NT2/D1 (cell line): ENCODE measurements at regions not wholly inside any gene's neighbourhood (a gene's known extent, or its start where the extent isn't known, plus 50 kb on each side); places are given as distances from the start of the nearest gene placed in this dataset.

ENCODE experiments used
- DNase-seq: peaks from one replicate; pipeline ENCODE4 v3.0.0-alpha.2; 2011; ENCODE audit warnings: low read depth, low spot score
- H3K27me3 ChIP-seq: 2 replicates; pipeline ENCODE4 v1.6.0; 2011; ENCODE audit warnings: mild to moderate bottlenecking; ENCODE audit not compliant: insufficient read length, insufficient read depth
- H3K36me3 ChIP-seq: 2 replicates; pipeline ENCODE4 v1.6.1; 2011; ENCODE audit warnings: mild to moderate bottlenecking, low read length, mixed read lengths; ENCODE audit not compliant: insufficient read depth, insufficient read length
- H3K4me1 ChIP-seq: 2 replicates; pipeline ENCODE4 v1.5.1; 2011; ENCODE audit not compliant: insufficient read depth, insufficient read length
- H3K4me3 ChIP-seq: 2 replicates; pipeline ENCODE4 v1.5.1; 2011; ENCODE audit warnings: low read depth; ENCODE audit not compliant: insufficient read length
- H3K9ac ChIP-seq: 2 replicates; pipeline ENCODE4 v1.6.0; 2011; ENCODE audit warnings: low read depth; ENCODE audit not compliant: insufficient read length
- H3K9me3 ChIP-seq: 2 replicates; pipeline ENCODE4 v1.5.1; 2011; ENCODE audit warnings: mild to moderate bottlenecking, low read length; ENCODE audit not compliant: insufficient read depth
- SUZ12 ChIP-seq: IDR thresholded peaks from 2 replicates; pipeline ENCODE4 v1.6.1; 2011; ENCODE audit not compliant: insufficient read length, insufficient read depth; ENCODE audit errors: extremely low read depth
- YY1 ChIP-seq: IDR thresholded peaks from 2 replicates; pipeline ENCODE4 v1.6.1; 2011; ENCODE audit not compliant: insufficient read length, insufficient read depth
- ZNF274 ChIP-seq: IDR thresholded peaks from 2 replicates; pipeline ENCODE4 v1.6.1; 2011; ENCODE audit warnings: mild to moderate bottlenecking, low read depth, low read length

DNA sequence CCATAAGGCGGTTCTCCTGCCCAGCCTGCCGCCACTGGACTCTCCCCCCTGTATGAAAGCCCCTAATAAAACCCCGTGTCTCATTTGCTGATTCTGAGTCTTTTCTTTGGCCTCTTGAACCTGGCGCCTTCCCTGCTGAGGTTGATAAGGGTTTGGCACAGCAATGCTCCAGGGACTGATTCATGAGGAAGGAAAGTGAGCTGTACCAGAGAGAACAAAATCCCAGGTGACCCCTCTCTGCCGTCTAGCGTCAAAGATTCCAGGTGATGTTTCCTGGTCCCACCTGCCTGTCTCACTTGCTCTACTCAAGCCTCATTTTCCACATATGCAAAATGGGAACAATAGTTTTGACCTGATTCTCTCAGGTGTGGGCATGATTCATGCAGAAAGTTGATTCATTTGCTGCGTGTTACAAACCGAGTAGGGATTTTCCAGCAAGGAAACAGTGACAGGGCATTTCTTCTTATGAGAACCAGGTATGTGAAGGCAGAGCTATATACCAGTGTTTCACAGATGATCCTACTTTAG is 730.6 kb upstream of the IGFBP3 start:
- no peak overlapping the region for H3K9ac ChIP-seq

GRCh38 chr7:46651070-46651469 is 730.0 kb upstream of the IGFBP3 start:
- Histone ChIP-seq H3K9me3 (peaks cover 12% of the 10 kb centered on the region; the same call in 1 of the 2 replicates), H3K36me3 (no peaks in the 10 kb centered on the region), H3K4me3 (no peak overlapping the region), H3K9ac (no peak overlapping the region), H3K4me1 (no peaks in the 10 kb centered on the region), H3K27me3 (no peaks in the 10 kb centered on the region)
- no peak for DNase-seq
- no peak for TF ChIP-seq SUZ12
- TF ChIP-seq ZNF274, result no peak
- TF ChIP-seq YY1, result no peak

More for the DNA sequence above, 730.6 kb upstream of the IGFBP3 start:
- no peaks in the 10 kb centered on the region for H3K36me3 ChIP-seq
- no peak for DNase-seq
- H3K4me1 ChIP-seq, result no peaks in the 10 kb centered on the region
- no peak overlapping the region for H3K4me3 ChIP-seq
- H3K27me3 ChIP-seq, result no peaks in the 10 kb centered on the region
- TF ChIP-seq ZNF274, result no peak
- no peak for TF ChIP-seq YY1
- no peak for TF ChIP-seq SUZ12
- peaks cover 12% of the 10 kb centered on the region; the same call in 1 of the 2 replicates for H3K9me3 ChIP-seq

DNA sequence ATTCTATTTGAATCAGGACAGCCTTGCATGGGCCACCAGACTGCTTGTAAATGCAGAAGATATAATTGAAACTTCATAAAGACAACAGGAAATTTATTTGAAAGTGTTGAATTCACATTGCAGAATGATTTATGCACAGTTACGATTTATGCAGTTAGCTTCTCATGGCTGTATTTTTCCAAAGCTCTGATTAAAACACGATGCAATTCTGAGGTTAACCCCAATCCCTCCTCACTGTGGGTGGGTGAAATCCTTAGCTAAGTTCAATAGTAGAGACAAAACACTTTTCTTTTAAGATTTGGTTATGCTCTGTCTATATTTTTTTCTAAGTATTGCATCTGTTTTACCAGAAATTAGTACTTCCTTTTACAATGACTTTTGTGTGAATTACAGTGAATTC is 728.8 kb upstream of the IGFBP3 start:
- no peak for DNase-seq
- peaks cover 12% of the 10 kb centered on the region; the same call in 1 of the 2 replicates for H3K9me3 ChIP-seq
- TF ChIP-seq ZNF274, result no peak
- no peak for TF ChIP-seq SUZ12
- TF ChIP-seq YY1, result no peak

GRCh38 chr7:46637793-46638735 is 717.0 kb upstream of the IGFBP3 start:
- Histone ChIP-seq H3K9ac (no peak overlapping the region), H3K9me3 (no peaks in the 10 kb centered on the region), H3K36me3 (no peaks in the 10 kb centered on the region), H3K4me3 (no peak overlapping the region), H3K4me1 (no peaks in the 10 kb centered on the region), H3K27me3 (no peaks in the 10 kb centered on the region)
- no peak for TF ChIP-seq SUZ12
- TF ChIP-seq ZNF274, result no peak
- no peak for TF ChIP-seq YY1
- no peak for DNase-seq

More for the DNA sequence above, 728.8 kb upstream of the IGFBP3 start:
- Histone ChIP-seq H3K27me3 (no peaks in the 10 kb centered on the region), H3K36me3 (no peaks in the 10 kb centered on the region), H3K4me3 (no peak overlapping the region), H3K4me1 (no peaks in the 10 kb centered on the region), H3K9ac (no peak overlapping the region)

- Histone ChIP-seq H3K9ac (no peak overlapping the region), H3K4me1 (no peaks in the 10 kb centered on the region), H3K4me3 (no peak overlapping the region), H3K27me3 (no peaks in the 10 kb centered on the region), H3K36me3 (no peaks in the 10 kb centered on the region), H3K9me3 (no peaks in the 10 kb centered on the region)
- no peak for TF ChIP-seq SUZ12
- no peak for DNase-seq
Observed at GRCh38 chr7:46636022-46636421, 715.0 kb upstream of the IGFBP3 start.

DNA sequence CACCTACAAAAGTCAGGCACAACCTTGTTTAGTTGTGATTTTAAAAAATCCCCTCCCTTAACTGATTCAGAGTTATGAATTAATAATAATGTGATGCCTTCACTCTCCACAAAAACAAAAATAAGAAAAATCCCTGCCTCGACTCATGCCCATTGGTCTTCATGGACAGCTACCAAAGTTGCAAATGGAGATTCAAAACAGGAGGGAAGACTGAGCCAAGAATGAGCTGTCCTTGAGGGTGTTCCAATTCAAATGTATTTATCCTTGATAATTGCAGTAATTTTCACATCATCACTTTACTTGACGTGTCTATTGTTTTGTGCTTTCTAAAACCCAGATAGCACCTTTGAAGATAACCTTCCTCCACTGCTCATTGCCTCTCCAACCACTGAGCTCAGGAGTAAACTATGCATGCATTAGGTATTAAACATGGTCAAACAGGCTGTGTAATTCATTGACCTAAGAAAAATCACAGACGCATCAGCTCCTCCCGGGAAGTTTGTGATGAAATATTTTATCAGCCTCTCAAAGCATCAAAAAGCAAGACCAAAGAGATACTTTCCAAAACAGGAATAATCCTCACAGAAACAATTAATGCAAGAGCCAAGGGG is 712.7 kb upstream of the IGFBP3 start:
- H3K4me1 ChIP-seq, result peaks cover 4% of the 10 kb centered on the region
- no peaks in the 10 kb centered on the region for H3K27me3 ChIP-seq
- no peak overlapping the region for H3K9ac ChIP-seq
- no peak for DNase-seq
- H3K4me3 ChIP-seq, result no peak overlapping the region
- no peaks in the 10 kb centered on the region for H3K36me3 ChIP-seq
- no peak for TF ChIP-seq YY1
- TF ChIP-seq SUZ12, result no peak
- no peak for TF ChIP-seq ZNF274
- H3K9me3 ChIP-seq, result no peaks in the 10 kb centered on the region

DNA sequence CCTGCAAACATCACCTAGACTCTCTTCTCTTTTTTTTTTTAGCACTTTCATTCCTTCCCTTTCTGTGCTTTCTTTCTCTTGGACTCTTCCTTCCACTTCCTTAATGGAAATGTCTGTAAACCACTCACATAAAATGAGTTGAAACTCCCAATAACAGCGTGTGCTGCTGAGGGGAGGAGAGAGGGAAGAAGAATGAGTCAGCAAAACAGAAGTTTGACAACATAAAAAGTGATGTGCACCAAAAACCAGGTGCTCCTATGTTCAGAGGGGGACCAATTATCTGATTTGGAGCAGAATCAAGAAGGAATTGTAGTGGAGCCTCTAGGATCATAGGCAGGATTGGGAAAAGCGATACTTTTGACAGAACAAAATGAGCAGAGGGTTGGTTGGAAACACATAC is 712.1 kb upstream of the IGFBP3 start:
- no peak for DNase-seq
- Histone ChIP-seq H3K4me1 (peaks cover 4% of the 10 kb centered on the region), H3K9ac (no peak overlapping the region), H3K27me3 (no peaks in the 10 kb centered on the region), H3K36me3 (no peaks in the 10 kb centered on the region), H3K9me3 (no peaks in the 10 kb centered on the region), H3K4me3 (no peak overlapping the region)
- TF ChIP-seq ZNF274, result no peak
- no peak for TF ChIP-seq SUZ12
